ENCODE measurements at regions not wholly inside any gene's neighbourhood (a gene's known extent, or its start where the extent isn't known, plus 50 kb on each side); places are given as distances from the start of the nearest gene placed in this dataset.

DNA sequence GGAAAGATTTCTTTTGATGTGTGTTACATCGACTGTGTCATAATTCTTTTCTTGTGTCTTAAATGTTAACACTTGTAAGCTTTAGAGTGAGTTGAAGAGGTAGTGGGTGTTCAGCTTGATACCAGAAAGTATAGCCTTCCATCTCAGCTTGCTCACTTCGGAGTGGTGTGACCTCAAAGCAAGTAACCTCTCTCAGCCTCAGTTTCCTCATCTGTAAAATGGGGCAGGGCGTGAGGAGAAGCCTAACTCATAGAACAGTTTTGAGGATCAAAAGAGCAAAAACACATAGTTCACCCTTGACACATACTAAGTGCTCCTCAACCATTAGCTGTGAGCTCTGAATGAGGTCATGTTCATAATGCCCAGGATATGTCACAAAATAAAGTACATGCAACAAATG lies 434.8 kb upstream of the PROK2 start:
- DNase-seq = no peak

- DNase-seq = no peak
Observed at GRCh38 chr3:72217570-72217969, 432.6 kb upstream of the PROK2 start.

DNA sequence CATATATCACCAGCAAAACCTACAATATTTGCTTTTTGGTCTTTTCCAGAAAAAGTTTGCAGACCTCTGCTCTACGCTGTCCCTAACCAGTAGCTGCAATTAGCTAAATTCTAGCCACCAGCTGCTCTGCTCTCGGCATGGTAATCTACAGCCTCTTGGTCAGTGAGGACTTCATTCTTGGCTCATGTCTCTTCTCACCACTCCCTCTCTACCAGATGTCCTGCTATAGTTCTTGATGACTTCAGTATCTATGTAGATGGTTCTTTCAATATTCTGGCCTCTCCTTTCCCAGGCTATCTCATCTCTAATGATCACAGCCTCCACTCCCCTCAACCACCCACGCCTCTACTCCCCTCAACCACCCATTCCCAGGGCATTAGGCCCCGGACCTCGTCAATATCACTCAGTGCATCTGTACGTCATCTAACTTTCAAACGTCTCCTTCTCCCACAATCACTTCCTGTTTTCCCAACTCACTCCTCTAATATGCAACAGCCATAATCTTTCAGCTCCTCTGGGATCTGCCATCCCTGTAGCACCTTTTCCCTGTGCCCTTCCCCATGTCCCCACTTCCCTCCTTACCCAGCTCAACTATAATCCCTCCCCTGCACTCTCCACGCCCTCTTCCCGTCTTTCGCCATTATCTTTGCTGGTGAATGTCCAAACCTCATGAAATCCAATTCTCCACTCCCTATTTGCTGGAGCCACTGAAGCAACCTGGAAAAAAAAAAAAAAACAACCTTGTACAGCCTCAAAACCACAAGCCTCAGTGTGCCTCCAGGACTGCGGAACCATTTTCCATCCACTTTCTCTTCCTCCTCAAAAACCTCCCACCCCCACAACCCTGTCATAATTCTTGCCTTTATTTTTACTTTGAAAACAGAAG lies 429.4 kb upstream of the PROK2 start:
- no peak for DNase-seq

- DNase-seq = no peak
Observed at GRCh38 chr3:72213296-72214065, 428.5 kb upstream of the PROK2 start.

DNA sequence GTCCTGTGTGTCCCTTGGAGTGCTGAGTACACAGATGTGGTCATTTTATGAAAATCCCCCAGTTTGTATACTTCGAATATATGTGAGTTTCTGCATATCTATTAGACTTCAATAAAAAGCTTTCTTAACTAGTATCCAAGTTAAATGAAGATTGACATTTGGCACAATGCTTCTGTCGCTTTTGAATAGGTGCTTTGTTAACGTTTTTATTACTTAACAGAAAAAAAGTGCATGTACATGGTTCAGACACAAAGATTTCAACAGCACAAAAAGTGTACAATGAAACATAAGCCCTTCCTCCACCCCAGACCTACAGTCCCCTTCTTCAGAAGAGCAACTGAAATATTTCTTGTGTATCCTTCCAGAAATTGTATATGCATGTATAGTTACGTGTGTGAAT lies 427.4 kb upstream of the PROK2 start:
- DNase-seq = no peak

DNA sequence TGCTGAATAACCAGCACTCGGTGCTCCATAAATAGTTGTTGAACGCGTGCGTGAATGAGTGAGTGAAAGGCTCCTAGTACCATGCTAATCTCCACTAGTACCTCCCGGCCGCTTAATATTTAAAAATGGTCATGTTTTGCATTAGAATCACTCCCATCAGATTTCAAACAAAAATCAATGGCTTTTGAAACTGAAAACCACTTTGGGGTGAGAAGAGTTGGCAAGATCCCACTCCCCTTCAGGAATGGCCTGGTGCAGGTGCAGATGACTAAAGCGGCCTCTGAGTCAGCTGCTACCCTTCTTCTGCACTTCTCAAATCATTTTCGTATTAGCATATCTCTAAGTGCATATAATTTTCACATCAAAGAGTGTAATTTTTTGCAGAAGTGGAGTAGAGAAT lies 425.3 kb upstream of the PROK2 start:
- no peak for DNase-seq

DNA sequence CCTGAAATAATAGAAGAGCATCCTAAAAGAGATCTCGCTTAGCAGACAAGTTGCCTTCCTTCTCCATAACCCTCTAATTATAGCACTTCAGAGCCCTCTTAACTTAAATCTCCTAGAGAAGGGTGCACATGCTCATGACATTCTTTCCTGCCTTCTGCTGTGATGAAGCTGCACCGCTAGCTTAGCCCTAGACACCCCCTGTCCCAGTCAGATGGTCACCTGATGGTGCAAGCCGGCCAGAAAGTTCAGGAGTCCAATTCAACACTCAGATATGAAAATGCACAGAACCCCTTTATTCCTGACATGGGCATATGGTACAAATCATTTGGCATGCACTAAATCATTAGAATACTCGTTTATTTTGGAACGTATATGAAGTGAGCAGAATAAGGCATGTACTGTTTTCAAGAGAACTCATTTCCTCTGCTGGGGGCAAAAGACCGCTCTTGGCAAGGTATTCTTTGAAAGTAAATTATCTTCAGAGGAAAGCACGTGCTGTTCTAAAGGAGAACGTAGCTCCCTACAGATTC lies 420.4 kb upstream of the PROK2 start:
- no peak for DNase-seq

- no peak for DNase-seq
Observed at GRCh38 chr3:72204452-72204851, 419.5 kb upstream of the PROK2 start.

DNA sequence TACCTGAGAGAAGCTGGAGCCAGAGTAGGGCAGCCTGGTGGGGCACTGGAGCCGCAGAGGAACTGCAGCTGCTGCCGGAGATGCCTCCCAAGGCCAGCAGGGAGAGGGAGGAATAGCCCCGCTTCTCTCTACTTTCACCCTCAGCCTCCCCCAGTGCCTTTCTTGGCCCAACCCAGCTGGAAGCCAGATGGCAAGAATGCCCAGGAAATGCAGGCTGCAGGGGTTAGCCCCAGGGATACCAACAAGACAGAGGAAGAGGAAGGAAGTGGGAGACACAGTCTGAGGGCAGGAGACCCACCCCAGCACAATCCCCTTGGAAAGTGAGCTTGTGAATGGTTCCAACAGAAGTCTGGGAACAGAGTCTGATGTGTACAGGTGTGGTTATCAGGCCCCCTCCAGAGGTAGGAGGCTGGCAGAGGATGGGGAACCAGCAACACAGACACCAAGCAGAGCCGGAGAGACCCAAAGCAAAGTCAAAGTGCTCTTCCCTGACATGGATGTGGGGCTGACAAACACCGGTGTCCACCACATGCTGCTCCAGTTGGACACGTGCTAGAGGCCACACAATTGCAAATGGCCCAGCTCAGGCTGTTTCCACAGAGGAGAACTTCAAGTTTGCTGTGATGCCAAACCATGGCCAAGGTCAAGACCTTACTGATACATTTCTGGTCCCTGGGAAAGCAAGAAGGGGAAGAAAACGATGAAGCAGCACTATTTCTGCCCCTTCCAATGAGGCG lies 418.8 kb upstream of the PROK2 start:
- DNase-seq = no peak

DNA sequence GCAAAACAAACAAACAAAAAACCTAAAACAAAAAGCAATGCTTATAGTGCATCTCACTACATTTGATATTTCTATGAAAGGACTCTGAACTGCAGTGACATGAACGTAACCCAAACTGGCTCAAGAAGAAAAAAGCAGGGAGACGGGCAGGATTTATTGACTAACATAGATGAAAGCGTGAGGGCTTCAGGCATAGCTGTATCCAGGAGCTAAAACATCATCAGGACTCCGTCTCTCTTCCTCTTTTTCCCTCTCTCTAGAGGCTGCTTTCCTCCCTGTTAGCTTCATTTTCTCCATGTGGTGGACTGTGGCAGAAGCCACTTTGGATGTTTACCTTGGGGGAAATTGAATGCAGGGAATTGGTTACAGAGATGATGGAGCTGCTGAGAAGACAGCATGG lies 418.2 kb upstream of the PROK2 start:
- DNase-seq = no peak

DNA sequence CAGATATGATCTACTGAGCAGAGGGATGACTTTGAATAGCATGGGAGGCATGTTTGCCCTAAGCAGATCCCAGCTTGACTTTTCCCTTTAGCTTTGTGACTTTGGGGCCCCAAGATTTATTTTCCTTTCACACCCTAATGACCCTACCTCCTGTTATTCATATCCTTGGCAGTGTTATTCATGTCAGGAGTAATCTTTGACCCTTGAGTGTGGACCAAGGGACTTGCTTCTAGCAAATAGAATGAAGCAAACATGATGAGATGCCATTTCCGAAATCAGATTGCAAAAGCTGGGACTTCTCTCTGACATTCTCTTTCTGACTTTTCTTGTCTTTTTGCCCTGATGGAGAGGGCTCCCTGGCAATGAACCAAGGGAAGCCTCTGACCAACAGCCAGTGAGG lies 415.4 kb upstream of the PROK2 start:
- no peak for DNase-seq

DNA sequence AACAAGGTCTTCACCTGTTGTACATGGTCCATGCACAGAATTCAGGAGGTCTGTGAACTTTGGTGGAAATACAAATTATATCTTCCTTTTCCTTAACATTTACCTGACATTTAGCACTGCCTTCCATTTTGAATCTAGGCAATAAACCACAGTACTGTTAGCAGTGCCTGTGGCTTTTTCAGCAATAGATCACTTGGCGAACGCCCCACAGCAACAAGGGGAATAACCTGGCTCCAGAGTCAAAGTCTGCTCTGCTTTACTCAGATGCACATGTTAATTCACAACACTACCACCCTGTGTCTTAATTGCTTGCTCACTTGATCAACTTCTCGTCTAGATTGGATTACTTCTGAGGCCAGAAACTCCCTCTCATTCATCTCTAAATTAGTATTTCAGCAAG lies 414.6 kb upstream of the PROK2 start:
- DNase-seq = no peak

- no peak for DNase-seq
Observed at GRCh38 chr3:72196377-72196929, 411.5 kb upstream of the PROK2 start.

DNA sequence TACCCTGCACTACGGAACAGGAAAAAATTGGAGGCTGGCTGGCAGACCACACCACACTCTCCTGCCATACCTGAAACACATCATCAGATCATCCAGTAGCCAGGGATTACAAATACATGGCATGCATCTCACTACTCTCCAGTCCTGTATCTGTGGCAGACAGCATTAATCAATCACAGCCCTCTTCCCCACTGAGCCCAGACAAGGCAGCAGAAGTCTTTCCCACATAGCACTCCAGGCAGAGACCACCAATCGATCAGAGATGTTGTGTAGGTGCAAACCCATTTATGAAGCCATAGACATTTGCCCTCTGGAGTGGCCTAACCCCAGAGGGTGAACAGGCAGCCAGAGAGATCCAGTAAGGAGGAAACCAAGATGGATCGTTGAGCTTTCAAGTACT lies 410.9 kb upstream of the PROK2 start:
- no peak for DNase-seq

DNA sequence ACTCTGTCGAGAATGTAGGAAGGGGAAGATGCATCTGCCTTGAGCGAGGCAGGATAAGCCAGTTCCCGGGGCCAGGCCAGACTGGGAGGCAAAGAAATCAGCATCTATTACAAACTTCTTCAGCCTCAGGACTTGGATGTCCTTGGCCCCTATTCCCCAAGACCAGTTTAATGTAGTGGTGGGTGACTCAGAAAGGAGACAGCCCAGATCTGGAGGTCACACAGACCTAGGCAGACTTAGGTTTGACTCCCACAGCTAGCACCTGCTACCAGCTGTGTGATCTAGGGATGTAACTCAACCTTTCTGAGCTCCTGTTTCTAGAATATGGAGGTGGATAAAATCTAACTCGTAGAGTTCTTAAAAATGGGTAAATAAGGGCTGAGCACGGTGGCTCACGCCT lies 409.5 kb upstream of the PROK2 start:
- no peak for DNase-seq

DNA sequence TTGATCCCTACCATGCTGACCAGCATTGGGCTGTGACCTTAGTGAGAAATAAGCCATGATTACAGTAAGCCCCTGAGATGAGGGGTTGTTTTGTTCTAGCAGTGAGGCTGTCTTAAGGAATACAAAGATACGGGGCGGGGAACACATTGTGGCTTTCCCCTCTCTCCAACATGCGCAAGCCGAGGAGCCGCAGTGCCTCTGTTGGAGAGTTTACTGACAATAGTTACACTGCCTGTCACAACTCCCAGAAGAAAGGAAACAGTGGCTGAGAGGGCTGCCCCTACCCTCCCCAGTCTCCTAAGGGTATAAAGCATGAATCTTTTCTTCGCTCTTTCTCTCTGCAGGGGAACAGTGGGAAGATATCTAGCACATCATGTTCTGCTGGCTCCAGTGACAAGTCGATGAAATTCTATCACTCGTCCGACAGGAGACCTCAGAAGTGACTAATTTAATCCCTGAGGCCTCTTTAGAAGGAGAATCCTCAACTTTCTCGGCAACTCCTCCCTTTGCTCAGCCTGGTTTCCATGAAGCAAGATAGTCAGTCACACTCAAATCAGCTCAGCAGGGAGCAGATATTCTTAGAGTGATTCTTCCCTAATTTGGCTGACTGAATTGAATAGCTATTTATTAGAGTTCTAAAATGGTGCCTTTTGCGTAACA lies 409.0 kb upstream of the PROK2 start:
- DNase-seq = no peak

GRCh38 chr3:72192572-72192971 lies 407.6 kb upstream of the PROK2 start:
- DNase-seq = no peak

DNA sequence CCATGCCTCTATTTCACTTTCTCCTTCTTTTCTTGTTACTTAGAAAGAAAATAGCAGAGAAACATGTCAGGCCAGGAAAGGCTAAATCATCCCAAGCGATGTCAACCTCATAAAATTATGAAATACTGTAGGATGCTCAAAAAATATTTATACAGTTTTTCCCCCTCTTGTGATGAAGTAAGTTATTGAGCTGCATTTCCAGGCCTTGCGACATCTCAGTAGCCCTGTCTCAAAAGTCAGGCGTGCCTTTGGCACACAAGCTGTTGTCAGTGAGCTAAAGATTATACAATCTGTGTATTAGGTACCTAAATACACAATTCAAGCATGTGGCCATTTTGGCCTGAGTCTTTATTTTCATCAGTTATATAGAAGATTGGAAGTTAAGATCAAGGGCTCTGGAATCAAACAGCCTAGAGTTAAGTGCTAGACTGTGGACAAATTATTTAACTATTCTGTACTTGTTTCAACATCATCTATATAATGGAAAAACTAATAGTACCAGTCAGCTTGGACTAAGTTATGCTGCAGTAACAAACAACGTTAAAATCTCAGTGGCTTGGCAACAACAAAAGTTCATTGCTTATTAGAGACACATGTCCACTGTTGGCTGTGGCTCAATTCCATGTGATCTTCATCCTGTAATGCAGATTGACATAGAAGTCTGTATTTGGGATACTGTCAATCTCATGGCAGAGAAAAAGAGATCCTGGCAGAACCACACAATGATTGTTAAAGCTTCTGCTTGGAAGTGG lies 406.4 kb upstream of the PROK2 start:
- no peak for DNase-seq

DNA sequence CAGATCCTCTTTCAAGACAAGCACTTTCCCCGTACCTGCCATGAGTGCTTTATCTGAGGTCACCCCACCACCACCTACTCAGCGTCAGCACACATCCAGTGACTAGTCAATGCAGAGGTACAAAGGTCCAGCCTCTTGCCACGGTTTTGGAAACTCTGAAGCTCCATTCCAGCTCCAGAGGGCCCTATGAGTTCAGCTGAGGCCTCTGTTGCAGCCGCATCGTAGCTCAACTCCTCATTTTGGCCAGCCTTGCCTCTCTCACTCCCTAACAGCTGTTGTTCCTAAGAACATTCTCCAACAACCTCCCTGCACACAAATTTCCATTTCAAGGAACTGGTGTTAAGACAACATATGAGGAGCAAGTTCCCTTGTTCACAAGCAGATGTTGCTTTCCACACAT lies 405.1 kb upstream of the PROK2 start:
- DNase-seq = no peak

- no peak for DNase-seq
Observed at GRCh38 chr3:72189339-72189738, 404.4 kb upstream of the PROK2 start.

- no peak for DNase-seq
Observed at GRCh38 chr3:72188536-72188935, 403.6 kb upstream of the PROK2 start.

DNA sequence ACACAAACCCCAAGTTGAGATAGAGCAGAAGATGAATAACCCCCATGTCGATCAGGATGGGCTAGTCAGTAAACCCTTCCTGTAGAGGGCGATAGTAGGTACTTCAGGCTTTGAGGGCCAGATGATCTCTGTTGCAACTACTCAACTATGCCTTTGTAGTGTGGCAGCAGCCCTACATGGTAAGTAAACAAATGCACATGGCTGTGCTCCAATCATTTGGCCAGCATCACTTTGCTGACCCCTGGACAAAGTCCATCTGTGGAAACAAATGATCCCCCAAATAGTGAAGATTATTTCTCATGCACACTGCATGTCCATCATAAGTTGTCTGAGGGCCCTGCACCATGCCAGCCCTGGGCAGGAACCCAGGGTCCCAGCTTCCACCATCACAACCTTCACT lies 402.2 kb upstream of the PROK2 start:
- DNase-seq = no peak

Data from activated T-cell treated with anti-CD3 and anti-CD28 coated beads, Interleukin-2, amount 50 U/mL, for 48 hours (primary cell).